ENCODE measurements at regions not wholly inside any gene's neighbourhood (a gene's known extent, or its start where the extent isn't known, plus 50 kb on each side); places are given as distances from the start of the nearest gene placed in this dataset.
A peak's percentile ranks its signal among the peaks of the same experiment; 100 is the strongest.

GRCh38 chr3:137820366-137820765 is 56.3 kb downstream of the SOX14 start:
- Mint-ChIP-seq H3K27me3 (ENCODE audit: low read depth in 2 of 2) (no peaks in the 10 kb centered on the region), H3K4me1 (no peaks in the 10 kb centered on the region), H3K4me3 (no peak overlapping the region), H3K27ac (no peak overlapping the region), H3K9me3 (peaks cover 0 to 5% of the 10 kb centered on the region in 2 donors), H3K36me3 (no peaks in the 10 kb centered on the region)
- Histone ChIP-seq H3K36me3 (ENCODE audit: control insufficient read depth, insufficient read depth, low read length) (no peaks in the 10 kb centered on the region), H3K27me3 (ENCODE audit: control insufficient read depth, insufficient read depth, low read length) (no peaks in the 10 kb centered on the region), H3K4me3 (ENCODE audit: low read length) (no peak overlapping the region), H3K27ac (ENCODE audit: low read length) (no peak overlapping the region), H3K4me1 (ENCODE audit: control insufficient read depth, insufficient read depth, low read length) (no peaks in the 10 kb centered on the region), H3K9me3 (ENCODE audit: control insufficient read depth, insufficient read depth, low read length) (no peaks in the 10 kb centered on the region)
- ATAC-seq: peak in 1 of 3 donors; percentile 21
- DNase-seq: no peak
- TF ChIP-seq CTCF (IDR thresholded peaks at IDR 0.05): no peak
- 94% methylated on average over 2 of the region's 3 CpGs for WGBS (ENCODE audit: insufficient coverage)
- intact Hi-C loops (cut with micrococcal nuclease): no loop called here

- ATAC-seq (no peak), DNase-seq (no peak)
- Mint-ChIP-seq H3K27me3 (ENCODE audit: low read depth in 2 of 2) (no peaks in the 10 kb centered on the region), H3K9me3 (peaks cover 4 to 10% of the 10 kb centered on the region in 2 donors), H3K36me3 (no peaks in the 10 kb centered on the region), H3K4me3 (no peak overlapping the region), H3K27ac (no peak overlapping the region), H3K4me1 (no peaks in the 10 kb centered on the region)
- Histone ChIP-seq H3K27ac (ENCODE audit: low read length) (no peak overlapping the region), H3K4me1 (ENCODE audit: control insufficient read depth, insufficient read depth, low read length) (no peaks in the 10 kb centered on the region), H3K27me3 (ENCODE audit: control insufficient read depth, insufficient read depth, low read length) (no peaks in the 10 kb centered on the region), H3K4me3 (ENCODE audit: low read length) (no peak overlapping the region), H3K36me3 (ENCODE audit: control insufficient read depth, insufficient read depth, low read length) (no peaks in the 10 kb centered on the region), H3K9me3 (ENCODE audit: control insufficient read depth, insufficient read depth, low read length) (peaks cover 2% of the 10 kb centered on the region)
- intact Hi-C loops (cut with micrococcal nuclease): no loop called here
- no peak for TF ChIP-seq CTCF (IDR thresholded peaks at IDR 0.05)
- 100% methylated on average over 1 of the region's 1 CpG for WGBS (ENCODE audit: insufficient coverage)
These were observed 71.0 kb downstream of the SOX14 start for GRCh38 chr3:137835096-137835495.

GRCh38 chr3:137845194-137845593 is 81.1 kb downstream of the SOX14 start:
- Histone ChIP-seq H3K27ac (ENCODE audit: low read length) (no peak overlapping the region), H3K9me3 (ENCODE audit: control insufficient read depth, insufficient read depth, low read length) (peaks cover 3% of the 10 kb centered on the region), H3K27me3 (ENCODE audit: control insufficient read depth, insufficient read depth, low read length) (no peaks in the 10 kb centered on the region), H3K4me1 (ENCODE audit: control insufficient read depth, insufficient read depth, low read length) (no peaks in the 10 kb centered on the region), H3K36me3 (ENCODE audit: control insufficient read depth, insufficient read depth, low read length) (no peaks in the 10 kb centered on the region), H3K4me3 (ENCODE audit: low read length) (no peak overlapping the region)
- intact Hi-C loops (cut with micrococcal nuclease): no loop called here
- no peak for DNase-seq
- Mint-ChIP-seq H3K4me1 (no peaks in the 10 kb centered on the region), H3K9me3 (peaks cover 0 to 3% of the 10 kb centered on the region in 2 donors), H3K27me3 (ENCODE audit: low read depth in 2 of 2) (peaks cover 0 to 4% of the 10 kb centered on the region in 2 donors), H3K27ac (no peak overlapping the region), H3K36me3 (no peaks in the 10 kb centered on the region), H3K4me3 (no peak overlapping the region)
- no peak for ATAC-seq
- WGBS (ENCODE audit: insufficient coverage): 51% methylated on average over 3 of the region's 4 CpGs
- no peak for TF ChIP-seq CTCF (IDR thresholded peaks at IDR 0.05)

- H3K9me3 Mint-ChIP-seq: peaks cover 0 to 3% of the 10 kb centered on the region in 2 donors
- H3K4me3 Mint-ChIP-seq: no peak overlapping the region
These were observed 81.6 kb downstream of the SOX14 start for GRCh38 chr3:137845666-137846065.

More at GRCh38 chr3:137845666-137846065, 81.6 kb downstream of the SOX14 start:
- H3K36me3 ChIP-seq (ENCODE audit: control insufficient read depth, insufficient read depth, low read length): no peaks in the 10 kb centered on the region
- WGBS (ENCODE audit: insufficient coverage): 67% methylated on average over 3 of the region's 3 CpGs
- no peaks in the 10 kb centered on the region for H3K4me1 Mint-ChIP-seq
- no peaks in the 10 kb centered on the region for H3K27me3 ChIP-seq (ENCODE audit: control insufficient read depth, insufficient read depth, low read length)
- peaks cover 0 to 4% of the 10 kb centered on the region in 2 donors for H3K27me3 Mint-ChIP-seq (ENCODE audit: low read depth in 2 of 2)
- ATAC-seq (no peak), DNase-seq (no peak)
- H3K27ac ChIP-seq (ENCODE audit: low read length): no peak overlapping the region
- H3K4me3 ChIP-seq (ENCODE audit: low read length): no peak overlapping the region
- no peaks in the 10 kb centered on the region for H3K4me1 ChIP-seq (ENCODE audit: control insufficient read depth, insufficient read depth, low read length)
- no peak overlapping the region for H3K27ac Mint-ChIP-seq
- no peaks in the 10 kb centered on the region for H3K36me3 Mint-ChIP-seq
- TF ChIP-seq CTCF (IDR thresholded peaks at IDR 0.05): no peak
- peaks cover 3% of the 10 kb centered on the region for H3K9me3 ChIP-seq (ENCODE audit: control insufficient read depth, insufficient read depth, low read length)
- intact Hi-C loops (cut with micrococcal nuclease): no loop called here
